GM19099 (cell line): ENCODE measurements at regions not wholly inside any gene's neighbourhood (a gene's known extent, or its start where the extent isn't known, plus 50 kb on each side); places are given as distances from the start of the nearest gene placed in this dataset.

Experiments
- POLR2A ChIP-seq: IDR thresholded peaks from 3 replicates; pipeline ENCODE4 v1.6.1; 2011; ENCODE audit warnings: low read depth; ENCODE audit not compliant: insufficient read length; ENCODE audit errors: extremely low read depth

DNA sequence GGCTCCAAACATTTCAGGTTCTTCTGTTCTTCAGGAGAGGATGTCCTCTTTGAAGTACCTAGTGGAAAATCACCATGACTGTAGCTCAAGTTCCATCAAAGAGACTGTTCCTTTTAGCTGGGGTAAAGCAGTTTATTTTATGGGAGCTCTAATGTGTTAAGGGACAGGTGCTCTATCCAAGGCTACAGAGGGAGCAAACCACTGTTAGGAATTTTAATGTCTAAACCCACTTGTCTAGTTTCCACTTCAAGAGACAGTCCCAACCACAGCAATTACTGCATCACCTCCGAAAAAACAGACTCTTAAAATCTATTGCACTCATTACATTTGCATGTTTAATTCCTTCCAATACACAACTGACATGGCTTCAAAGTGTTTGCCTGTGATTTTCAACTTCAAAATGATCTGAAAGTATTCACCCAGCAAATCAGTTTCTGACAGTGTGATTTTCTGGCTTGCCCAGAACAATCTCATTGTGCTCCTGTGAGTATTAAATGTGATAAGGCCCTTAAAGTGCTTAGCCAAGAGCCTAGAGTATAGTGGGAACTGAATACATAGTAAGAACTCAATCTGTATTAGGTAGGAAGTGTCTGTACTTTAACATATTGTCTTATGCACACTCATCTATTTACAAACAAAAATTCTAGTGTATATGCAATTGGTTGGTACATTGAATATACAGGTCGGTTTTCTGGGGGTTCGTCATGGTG is 266.5 kb upstream of the CCDC54 start:
- no peak for TF ChIP-seq POLR2A

DNA sequence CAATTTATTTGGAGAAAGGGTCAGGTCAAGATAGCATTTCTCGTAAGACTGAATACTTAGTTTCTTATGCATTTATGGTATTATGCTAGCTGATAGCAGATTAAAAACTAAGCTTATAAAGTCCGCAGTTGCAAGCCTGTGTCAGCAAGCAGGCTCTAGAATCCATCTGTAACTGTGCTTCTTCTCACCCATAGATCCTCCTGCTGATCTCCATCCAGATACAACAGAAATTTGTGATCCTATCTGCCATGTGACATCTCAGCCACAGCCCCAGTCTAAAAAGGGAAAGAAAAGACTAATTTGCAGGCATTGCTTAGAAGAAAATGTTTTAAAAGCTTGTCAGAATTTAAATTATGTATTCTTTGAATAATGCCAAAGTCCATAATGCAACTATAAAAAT is 265.4 kb upstream of the CCDC54 start:
- TF ChIP-seq POLR2A: no peak

DNA sequence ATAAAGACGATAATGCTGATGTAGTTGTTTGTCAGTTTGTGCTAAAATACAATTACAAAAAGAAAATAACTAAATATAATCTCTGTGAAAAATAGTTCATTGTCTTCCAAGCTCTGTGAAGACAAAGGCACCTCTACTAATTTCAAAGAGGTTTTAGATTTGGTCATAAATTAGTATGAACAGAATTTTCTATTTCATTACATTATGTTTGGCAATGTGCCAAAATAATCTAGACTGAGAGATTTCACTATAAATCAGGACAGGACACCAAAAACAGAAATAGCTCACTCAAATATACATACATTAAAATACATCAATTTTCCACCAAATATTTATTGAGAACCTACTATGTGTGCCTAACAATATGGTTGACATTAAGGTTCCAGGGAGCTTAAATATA is 264.9 kb upstream of the CCDC54 start:
- no peak for TF ChIP-seq POLR2A

DNA sequence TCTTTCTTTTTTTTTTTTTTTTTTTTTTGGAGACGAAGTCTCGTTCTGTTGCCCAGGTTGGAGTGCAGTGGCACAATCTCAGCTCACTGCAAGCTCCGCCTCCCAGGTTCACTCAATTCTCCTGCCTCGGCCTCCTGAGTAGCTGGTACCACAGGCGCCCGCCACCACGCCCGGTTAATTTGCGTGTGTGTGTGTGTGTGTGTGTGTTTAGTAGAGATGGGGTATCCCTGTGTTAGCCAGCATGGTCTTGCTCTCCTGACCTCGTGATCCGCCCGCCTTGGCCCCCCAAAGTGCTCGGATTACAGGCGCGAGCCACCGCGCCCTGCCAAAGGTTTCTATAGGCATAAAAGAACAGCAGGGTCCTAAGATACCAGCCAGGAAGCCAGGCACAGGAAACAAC is 261.0 kb upstream of the CCDC54 start:
- TF ChIP-seq POLR2A: no peak

DNA sequence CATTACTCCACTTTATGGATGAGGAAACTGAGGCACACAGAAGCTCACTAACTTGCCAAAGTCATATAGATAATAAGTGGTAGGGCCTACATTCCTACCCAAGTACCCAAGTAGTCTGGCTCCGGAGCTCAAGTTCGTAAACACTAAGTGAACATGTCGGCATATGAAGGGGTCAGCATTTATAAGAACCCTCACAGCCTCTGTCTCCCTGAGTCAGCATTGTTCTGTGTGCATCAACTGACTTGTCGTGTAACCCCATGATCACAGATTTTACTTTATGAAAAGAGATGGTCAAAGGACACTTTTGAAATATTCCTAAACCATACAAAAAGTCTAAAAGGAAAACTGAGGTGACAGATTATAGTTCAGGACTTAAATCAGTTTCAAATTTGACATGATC is 260.1 kb upstream of the CCDC54 start:
- no peak for TF ChIP-seq POLR2A

DNA sequence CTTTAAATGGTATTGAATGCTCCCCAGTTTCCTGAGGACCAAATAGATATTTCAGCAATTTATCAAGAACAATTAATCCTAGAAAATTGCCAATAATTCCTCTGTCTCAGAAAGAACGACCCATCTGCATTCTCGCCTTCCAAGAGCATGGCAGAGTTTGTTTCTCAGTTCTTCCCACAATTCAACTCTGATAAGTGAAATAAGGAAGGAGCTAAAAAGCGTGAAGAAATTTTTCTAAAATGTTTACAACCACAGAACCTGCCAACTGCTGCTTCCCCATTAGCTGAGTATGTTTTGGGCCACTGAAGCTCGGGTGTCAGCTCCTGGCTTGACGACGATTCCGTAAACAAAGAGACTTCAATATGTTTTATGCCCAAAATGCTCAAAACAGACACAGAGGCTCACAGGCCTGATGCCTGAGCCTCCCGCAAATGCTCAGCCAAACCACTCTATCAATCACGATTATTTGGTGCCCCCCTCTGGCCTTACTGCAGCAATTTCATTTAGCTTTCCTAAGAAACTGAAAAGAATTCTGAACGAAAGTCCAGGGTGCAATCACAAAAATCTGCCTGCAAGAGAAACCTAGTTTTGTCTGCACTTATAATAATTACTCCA is 259.2 kb upstream of the CCDC54 start:
- no peak for TF ChIP-seq POLR2A

DNA sequence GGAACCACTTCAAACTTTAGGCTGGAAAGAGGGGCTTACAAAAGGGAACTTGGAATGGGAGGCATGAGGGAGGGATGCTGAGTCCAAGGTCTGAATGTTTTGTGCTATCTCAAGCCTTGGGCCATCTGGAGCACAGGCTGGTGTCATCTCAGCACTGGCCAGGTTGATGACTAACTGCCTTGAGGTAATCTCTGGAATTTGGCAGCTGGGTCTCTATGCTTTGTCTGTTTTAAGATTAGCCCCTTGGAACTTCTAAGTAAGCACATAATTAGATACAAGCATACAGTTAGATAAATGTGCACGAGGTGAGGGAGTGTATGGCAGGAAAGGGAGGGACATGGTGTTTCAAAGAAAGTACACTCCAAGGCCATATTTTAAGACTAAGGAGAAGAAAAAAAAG is 252.4 kb upstream of the CCDC54 start:
- no peak for TF ChIP-seq POLR2A

DNA sequence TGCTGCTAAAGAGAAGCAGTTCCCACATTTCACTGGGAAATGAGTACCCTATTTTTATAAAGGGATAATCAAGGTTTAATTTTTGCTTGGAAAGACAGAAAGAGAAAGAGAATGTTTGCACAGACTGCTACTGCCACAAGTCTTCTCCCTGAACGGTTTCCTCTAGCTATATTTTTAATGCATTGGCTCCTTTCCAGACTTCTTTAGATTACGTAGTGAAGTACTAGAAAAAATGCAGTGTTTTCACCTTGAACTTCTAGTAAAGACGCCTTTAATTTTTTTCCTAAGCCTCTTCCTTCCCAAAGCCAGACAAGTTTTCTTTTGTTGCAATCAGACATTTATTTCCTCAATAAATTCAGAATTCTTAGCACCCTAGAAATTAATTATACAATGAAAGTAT is 248.3 kb upstream of the CCDC54 start:
- no peak for TF ChIP-seq POLR2A

DNA sequence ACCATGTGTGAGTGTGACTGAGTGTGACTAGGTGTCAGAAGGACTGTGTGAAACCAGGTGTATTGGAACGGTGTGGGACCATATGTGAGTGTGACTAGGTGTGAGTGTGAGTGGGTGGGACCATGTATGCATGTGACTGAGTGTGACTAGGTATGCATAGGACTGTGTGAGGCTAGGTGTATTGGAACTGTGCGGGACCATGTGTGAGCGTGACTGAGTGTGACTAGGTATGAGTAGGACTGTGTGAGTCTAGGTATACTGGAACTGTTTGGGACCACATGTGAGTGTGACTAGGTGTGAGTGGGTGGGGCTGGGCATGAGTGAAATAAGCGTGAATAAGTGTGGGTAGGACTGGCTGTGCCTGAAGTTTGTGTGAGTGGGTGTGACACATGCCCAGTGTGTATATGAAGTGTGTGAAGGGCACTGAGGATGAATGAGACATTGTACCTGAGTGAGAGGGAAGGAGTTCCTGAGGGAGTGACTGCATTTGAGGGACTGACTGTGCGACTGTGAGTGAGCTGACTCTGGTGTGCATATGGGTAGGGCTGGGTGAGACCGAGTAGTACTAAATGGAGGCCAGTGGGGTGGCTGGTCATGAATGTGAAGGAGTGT is 247.0 kb upstream of the CCDC54 start:
- no peak for TF ChIP-seq POLR2A

DNA sequence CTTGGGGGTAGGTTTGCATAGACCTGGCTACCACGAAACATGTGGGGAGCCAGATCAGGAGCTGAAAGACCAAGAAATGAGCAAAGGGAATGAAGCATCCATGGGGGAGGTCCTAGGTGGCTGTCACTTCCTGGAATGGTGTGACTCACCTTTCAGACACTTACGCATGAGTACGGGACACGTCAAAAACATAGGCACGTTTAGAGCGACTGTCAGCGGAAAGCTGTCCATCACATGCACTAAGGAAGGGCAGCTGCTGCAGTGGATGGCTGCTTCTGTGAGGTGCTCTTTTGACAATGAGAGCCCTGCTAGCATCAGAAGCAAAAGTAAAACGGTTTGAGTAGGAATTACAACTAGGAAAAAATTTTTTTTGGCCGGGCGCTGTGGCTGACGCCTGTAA is 244.6 kb upstream of the CCDC54 start:
- TF ChIP-seq POLR2A: no peak

DNA sequence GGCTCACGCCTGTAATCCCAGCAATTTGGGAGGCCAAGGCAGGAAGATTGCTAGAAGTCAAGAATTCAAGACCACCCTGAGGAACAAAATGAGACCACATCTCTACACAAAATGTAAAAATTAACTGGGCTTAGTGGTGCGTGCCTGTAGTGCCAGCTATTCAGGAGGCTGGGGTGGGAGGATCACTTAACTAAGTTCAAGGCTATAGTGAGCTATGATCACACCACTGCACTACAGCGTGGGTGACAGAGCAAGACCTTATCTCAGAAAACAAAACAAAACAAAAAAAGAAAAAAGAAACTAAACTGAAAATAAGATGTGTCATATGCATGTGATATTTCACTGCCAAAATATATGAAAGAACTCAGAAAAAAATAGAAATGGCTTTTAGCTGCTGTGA is 243.3 kb upstream of the CCDC54 start:
- TF ChIP-seq POLR2A: no peak

DNA sequence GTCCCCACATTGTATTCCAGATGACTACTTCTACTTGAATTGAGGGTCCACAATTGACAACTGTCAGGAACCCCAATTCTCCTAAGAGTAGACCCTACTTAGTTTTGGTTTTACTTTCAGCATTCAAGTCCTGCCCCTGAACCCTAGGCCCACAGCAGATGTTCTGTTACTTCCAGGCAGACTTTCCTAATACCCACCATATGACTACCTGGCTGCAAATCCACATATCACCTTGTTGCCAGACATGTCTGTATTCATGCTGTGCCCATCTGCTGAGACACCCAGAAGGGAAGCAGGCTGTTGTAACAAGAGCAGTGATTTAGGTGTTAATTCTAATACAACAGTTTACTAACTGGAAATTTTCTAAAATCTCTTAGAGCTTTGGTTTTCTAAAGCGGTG is 235.1 kb upstream of the CCDC54 start:
- TF ChIP-seq POLR2A: no peak

DNA sequence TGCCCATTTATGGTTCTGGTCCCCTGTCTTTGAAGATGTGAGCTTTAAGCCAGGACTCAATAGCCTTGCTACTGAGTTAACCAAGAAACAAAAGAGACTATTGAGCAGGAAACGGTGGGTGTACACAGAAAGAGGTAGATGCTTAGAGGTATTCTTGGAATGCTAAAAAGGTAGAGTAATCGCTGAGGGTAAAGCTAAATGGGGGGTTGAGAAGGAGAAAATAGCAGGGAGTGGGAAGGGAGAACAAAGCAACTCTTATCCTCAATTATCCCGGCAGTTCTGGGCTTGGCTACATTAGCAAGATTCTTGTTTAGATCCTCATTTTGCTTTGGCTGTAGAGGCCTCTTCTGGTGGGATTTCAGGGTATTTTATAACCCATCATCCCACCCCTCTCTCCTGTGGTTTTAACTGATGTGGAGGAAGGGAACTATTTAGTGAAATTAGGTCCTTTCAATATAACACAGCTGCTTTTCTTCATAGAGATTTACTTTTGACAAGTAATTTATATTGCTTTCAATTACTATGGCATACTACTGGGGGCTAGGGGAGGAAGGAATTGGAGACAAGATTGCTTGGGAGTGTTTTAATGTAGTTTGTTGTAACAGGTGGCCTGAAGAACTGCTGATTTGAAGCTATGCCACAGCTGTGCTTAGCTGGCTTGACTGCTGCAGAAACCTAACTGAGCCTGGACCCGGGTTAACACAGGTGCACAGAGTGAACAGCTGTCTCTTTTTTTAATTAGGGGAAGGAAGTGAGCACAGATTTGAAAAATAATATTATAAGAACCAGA is 234.3 kb upstream of the CCDC54 start:
- TF ChIP-seq POLR2A: no peak

DNA sequence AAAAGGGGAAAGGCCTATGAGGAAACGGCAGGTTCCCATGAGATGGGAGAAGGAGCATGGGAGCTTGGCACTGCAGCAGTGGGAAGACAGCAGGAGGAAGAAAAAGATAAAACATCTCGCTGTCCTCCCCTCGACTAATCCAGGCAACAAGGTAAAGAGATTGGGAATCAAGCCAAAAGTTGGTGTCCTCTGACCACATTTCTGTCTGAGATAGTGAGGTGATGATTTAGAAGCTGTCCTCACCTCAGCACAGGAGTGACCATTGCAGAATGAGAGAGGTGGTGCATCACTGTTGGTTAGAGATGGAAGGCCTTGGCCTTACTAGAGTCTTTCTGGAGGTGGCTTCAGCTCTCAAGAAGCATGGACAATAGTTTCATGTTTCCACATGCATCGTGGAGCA is 226.6 kb upstream of the CCDC54 start:
- TF ChIP-seq POLR2A: no peak

DNA sequence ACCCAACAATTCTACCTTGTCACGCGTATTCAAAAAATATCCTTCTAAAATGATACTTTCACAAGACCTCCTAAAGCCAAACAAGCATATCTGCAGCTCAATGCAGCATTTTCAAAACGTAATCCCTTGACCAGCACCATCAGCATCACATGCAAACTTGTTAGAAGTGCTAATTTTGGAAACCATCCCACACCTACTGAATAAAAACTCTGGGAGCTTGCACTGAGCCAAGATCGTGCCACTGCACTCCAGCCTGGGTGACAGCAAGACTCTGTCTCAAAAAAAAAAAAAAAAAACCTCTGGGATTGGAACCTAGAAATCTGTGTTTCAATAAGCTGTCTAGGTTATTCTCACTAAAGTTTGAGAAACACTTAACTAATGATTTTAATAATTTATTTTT is 223.3 kb upstream of the CCDC54 start:
- no peak for TF ChIP-seq POLR2A

DNA sequence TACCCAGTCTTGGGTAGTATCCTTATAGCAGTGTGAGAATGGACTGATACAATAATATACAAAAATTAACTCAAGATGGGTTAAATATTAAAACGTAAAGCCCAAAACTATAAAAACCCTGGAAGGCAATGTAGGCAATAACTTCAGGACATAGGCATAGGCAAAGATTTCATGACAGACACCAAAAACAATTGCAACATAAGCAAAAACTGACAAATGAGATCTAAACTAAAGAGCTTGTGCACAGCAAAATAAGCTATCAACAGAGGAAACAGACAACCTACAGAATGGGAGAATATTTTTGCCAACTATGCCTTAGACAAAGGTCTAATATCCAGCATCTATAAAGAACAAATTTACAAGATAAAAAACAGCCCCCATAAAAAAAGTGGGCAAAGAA is 204.8 kb upstream of the CCDC54 start:
- TF ChIP-seq POLR2A: no peak
